Tibial artery (tissue), 4 donors: ENCODE measurements at regions not wholly inside any gene's neighbourhood (a gene's known extent, or its start where the extent isn't known, plus 50 kb on each side); places are given as distances from the start of the nearest gene placed in this dataset.

Experiments used
- DNase-seq, 2 donors: peaks; one replicate each; pipeline ENCODE4 v3.0.0-alpha.2; 2019
- H3K27ac ChIP-seq, 2 donors: fragments of 200-600 bp; sonication (generic) in 1 of 2; 1 replicate in 1 of 2; 2 replicates in 1 of 2; pipeline ENCODE4 v1.5.1; 2018 to 2019; ENCODE audit warnings: mild to moderate bottlenecking in 1 of 2
- H3K27me3 ChIP-seq, 2 donors: fragments of 200-600 bp; sonication (generic) in 1 of 2; one replicate each; pipeline versions ENCODE4 v1.5.1 to v1.6.0; 2016 to 2019
- H3K36me3 ChIP-seq, 3 donors: fragments of 200-600 bp; sonication (generic) in 2 of 3; one replicate each; pipeline ENCODE4 v1.5.1; 2016 to 2019; ENCODE audit warnings: mild to moderate bottlenecking in 2 of 3
- H3K4me1 ChIP-seq, 4 donors: fragments of 200-600 bp; sonication (generic) in 2 of 4; 1 replicate in 3 of 4; 2 replicates in 1 of 4; pipeline ENCODE4 v1.5.1; 2016 to 2019
- H3K4me3 ChIP-seq, 2 donors: fragments of 200-600 bp; sonication (generic) in 1 of 2; 1 replicate in 1 of 2; 2 replicates in 1 of 2; pipeline ENCODE4 v1.5.1; 2018 to 2019; ENCODE audit warnings: mild to moderate bottlenecking in 2 of 2
- H3K9me3 ChIP-seq, 3 donors: fragments of 200-600 bp; sonication (generic) in 1 of 3; one replicate each; pipeline ENCODE4 v1.5.1; 2016 to 2019
- CTCF ChIP-seq, 2 experiments: fragments of 200-600 bp in 1 of 2; fragments of 450-650 bp in 1 of 2; IDR thresholded peaks; one replicate each; pipeline ENCODE4 v1.5.1; 2017 to 2019; ENCODE audit warnings: antibody characterized with exemption in 2 of 2, mild to moderate bottlenecking in 1 of 2, moderate library complexity in 1 of 2
- intact Hi-C: fragments of 100-400 bp; cut with DNase I; formaldehyde crosslinking; loops from one replicate; pipeline ENCODE4 v1.15.0; 2023; ENCODE audit warnings: low total_unique reads

DNA sequence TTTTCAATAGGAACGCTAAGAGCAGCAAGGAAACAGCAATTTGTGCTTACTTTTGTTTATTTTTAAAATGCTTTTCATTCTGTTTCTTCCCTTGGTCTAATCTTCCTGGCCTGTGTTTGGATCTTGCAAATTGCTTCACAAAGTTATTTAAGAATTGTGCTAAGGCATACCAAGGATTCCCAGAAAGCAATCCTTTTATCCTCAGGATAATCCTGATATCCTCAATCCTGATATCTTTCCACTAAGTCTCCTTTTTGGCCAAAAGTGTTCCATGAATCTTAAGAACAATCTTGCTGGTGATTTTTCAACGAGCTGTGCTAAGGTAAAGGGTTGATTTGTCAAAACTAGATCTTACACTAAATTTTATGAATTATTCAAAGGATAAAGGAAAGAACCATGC lies 1577.9 kb downstream of the PLA2G4A start:
- no peaks in the 10 kb centered on the region for H3K27me3 ChIP-seq
- no peak for DNase-seq
- TF ChIP-seq CTCF (IDR thresholded peaks at IDR 0.05) = no peak
- no peak overlapping the region for H3K27ac ChIP-seq
- H3K36me3 ChIP-seq = no peaks in the 10 kb centered on the region
- H3K4me1 ChIP-seq = no peaks in the 10 kb centered on the region
- intact Hi-C loops = no loop called here
- peaks cover 0 to 2% (median 0%) of the 10 kb centered on the region in 3 donors for H3K9me3 ChIP-seq
- H3K4me3 ChIP-seq = no peak overlapping the region

GRCh38 chr1:188420177-188420576 lies 1591.4 kb downstream of the PLA2G4A start:
- no peak for TF ChIP-seq CTCF (IDR thresholded peaks at IDR 0.05)
- no peak overlapping the region for H3K4me3 ChIP-seq
- no peaks in the 10 kb centered on the region for H3K4me1 ChIP-seq
- DNase-seq = no peak
- no peaks in the 10 kb centered on the region for H3K9me3 ChIP-seq
- no peaks in the 10 kb centered on the region for H3K36me3 ChIP-seq
- no peaks in the 10 kb centered on the region for H3K27me3 ChIP-seq
- intact Hi-C loops = no loop called here
- no peak overlapping the region for H3K27ac ChIP-seq

- no peaks in the 10 kb centered on the region for H3K9me3 ChIP-seq
- no peak for DNase-seq
- no peaks in the 10 kb centered on the region for H3K36me3 ChIP-seq
- H3K27ac ChIP-seq = no peak overlapping the region
- H3K27me3 ChIP-seq = no peaks in the 10 kb centered on the region
- H3K4me1 ChIP-seq = no peaks in the 10 kb centered on the region
- no peak overlapping the region for H3K4me3 ChIP-seq
- no peak for TF ChIP-seq CTCF (IDR thresholded peaks at IDR 0.05)
- intact Hi-C loops = no loop called here
Measured at GRCh38 chr1:188423073-188423472, 1594.3 kb downstream of the PLA2G4A start.

- Histone ChIP-seq H3K9me3 (no peaks in the 10 kb centered on the region), H3K27me3 (no peaks in the 10 kb centered on the region), H3K4me3 (no peak overlapping the region), H3K36me3 (no peaks in the 10 kb centered on the region), H3K4me1 (no peaks in the 10 kb centered on the region), H3K27ac (no peak overlapping the region)
- no peak for TF ChIP-seq CTCF (IDR thresholded peaks at IDR 0.05)
- DNase-seq = no peak
- intact Hi-C loops = no loop called here
Measured at GRCh38 chr1:188424176-188424575, 1595.4 kb downstream of the PLA2G4A start.

GRCh38 chr1:188425687-188426086 lies 1596.9 kb downstream of the PLA2G4A start:
- DNase-seq = no peak
- H3K4me1 ChIP-seq = no peaks in the 10 kb centered on the region
- no peaks in the 10 kb centered on the region for H3K27me3 ChIP-seq
- H3K9me3 ChIP-seq = no peaks in the 10 kb centered on the region
- no peaks in the 10 kb centered on the region for H3K36me3 ChIP-seq
- no peak for TF ChIP-seq CTCF (IDR thresholded peaks at IDR 0.05)
- H3K4me3 ChIP-seq = no peak overlapping the region
- no peak overlapping the region for H3K27ac ChIP-seq
- intact Hi-C loops = no loop called here

DNA sequence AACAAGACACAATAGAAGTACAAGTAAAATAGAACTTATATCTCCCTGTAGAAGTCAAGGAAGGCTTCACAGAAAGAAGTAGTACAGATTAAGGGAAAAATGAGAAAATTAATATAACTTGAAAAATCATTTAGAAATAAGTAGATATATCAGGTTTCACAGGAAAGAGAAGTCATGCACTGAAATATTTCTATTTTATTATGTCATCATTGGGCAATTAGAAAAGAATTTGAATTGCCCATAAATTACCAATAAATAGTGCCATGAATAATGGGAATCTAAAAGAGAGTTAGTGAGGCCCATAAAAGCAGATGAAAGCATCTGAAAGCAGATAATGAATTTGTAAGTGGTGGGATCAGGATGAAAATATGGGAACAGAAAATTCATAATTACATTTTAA lies 1597.8 kb downstream of the PLA2G4A start:
- TF ChIP-seq CTCF (IDR thresholded peaks at IDR 0.05) = no peak
- intact Hi-C loops = no loop called here
- Histone ChIP-seq H3K9me3 (no peaks in the 10 kb centered on the region), H3K4me1 (no peaks in the 10 kb centered on the region), H3K27ac (no peak overlapping the region), H3K36me3 (no peaks in the 10 kb centered on the region), H3K27me3 (no peaks in the 10 kb centered on the region), H3K4me3 (no peak overlapping the region)
- no peak for DNase-seq
